T follicular helper cell (primary cell): ENCODE measurements at regions not wholly inside any gene's neighbourhood (a gene's known extent, or its start where the extent isn't known, plus 50 kb on each side); places are given as distances from the start of the nearest gene placed in this dataset.

Source experiments
- DNase-seq: peaks from one replicate; pipeline ENCODE4 v3.0.0-alpha.2; 2020; ENCODE audit warnings: low read depth

GRCh38 chr11:95387325-95387724 lies 156.3 kb upstream of the SESN3 start:
- DNase-seq = no peak

- DNase-seq = no peak
Observed at GRCh38 chr11:95385577-95385976, 154.6 kb upstream of the SESN3 start.

DNA sequence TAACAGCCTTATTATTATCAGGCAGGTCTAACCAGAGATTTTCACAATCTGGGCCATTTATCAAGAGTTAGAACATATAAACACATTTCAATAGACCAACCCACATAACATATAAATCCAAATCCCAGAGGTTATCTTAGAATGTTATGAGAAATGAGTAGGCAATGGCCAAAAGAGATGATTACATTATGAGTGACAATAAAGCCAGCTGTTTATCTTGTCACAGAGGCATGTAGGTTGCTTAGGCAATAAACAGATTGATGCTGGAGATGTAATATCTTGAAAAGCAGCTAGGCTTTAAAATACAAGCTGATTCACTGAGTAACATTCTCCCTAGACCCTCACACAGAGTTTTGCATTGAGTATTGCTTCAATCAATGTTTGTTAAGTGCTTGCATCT lies 148.5 kb upstream of the SESN3 start:
- no peak for DNase-seq

DNA sequence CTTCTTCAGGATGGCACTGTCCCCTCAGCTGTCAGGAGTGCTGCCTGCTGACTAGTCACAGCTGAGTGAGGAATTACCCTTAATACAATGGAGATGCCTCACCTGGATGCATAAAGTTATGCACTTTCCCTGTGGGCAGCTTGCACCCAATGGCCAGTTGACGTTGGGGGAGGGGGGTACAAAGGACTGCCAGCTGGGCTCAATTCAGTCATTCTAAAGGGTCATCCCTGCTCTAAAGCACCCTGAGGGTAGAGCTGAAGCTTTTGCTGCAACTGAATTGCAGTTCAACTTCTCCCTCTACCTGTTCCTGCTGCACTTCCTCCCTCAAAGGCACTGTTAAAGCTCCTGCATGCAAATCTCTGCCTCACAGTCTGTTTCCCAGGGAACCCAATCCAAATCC lies 147.8 kb upstream of the SESN3 start:
- no peak for DNase-seq

GRCh38 chr11:95378111-95378510 lies 147.1 kb upstream of the SESN3 start:
- no peak for DNase-seq

DNA sequence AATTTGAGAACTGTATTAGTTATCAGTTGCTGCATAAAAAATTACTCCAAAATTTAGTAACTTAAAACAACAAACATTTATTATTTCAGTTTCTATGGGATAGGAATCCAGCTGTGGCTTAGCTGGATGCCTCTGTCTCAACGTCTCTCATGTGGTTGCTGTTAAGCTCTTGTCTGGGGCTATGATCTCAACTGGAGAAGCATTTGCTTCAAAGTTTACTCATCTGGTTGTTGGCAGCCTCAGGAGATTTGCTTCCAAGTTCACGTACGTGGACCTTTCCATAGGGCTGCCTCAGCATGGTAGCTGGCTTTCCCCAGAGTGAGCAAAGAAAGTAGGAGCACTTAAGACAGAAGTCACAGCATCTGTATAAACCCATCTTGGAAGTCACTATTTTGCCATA lies 144.9 kb upstream of the SESN3 start:
- DNase-seq = no peak

DNA sequence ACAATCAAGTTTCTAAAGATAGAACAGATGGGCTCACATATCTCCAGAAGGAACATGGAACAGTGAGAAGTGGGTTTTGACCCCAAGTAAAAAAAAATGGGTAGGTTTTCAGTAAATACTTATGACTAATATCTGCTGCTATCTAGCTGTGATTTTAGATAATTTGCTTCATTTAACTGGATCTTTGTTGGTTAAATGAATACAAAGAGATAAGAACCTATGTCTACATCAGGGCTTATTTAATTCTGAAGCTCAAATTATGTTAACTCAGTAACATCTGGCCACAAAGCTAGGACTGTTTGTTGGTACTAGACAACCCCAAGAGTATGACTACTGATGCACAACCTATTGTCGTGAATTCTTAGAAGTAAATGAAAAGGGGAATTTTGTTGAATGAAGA lies 144.4 kb upstream of the SESN3 start:
- DNase-seq = no peak

DNA sequence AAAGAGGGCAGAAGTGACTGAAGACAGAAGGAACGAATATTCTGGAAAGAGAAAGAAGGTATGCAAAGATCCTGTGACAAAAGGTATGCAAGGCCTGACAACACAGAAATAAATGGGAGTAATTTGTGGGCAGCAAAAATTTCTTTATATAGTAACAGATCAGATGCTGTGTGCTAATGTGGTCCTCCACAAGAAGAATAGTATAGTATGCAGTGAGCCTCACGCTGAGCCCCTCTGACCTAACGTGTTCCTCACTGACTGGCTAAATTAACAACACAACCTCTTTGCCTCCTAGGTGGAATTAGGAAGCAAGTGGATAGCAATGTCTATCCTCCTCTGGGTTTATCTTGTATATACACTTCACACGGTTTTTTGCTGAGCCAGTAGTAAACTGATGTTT lies 143.1 kb upstream of the SESN3 start:
- no peak for DNase-seq

GRCh38 chr11:95373241-95373640 lies 142.2 kb upstream of the SESN3 start:
- no peak for DNase-seq

DNA sequence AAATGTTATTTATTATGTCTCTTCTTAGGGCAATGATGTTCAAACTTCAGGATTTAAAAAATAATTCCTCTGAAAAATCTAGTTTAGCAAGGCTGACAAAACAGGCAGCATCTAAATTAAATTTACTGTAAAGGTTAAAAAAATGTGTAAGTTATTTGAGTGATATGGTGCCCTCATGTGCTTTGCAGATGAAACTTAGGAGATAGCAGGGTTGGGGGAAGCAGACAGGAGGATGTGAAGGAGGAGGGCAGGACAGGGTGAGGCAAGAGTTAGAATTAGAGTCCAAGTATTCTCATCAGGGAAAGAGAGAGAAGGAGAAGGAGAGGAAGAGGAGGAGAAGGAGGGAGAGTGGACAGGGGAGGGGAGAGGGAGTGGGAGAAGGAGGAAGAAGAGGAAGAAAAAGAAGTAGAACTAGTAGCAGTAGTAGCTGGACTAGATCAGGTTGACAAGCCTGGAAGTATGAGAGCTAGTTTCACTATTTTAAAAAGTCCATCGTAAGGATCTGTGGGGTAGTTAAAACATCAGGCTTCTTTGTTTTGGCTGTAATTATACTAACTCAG lies 141.2 kb upstream of the SESN3 start:
- DNase-seq = no peak

GRCh38 chr11:95371153-95371552 lies 140.2 kb upstream of the SESN3 start:
- no peak for DNase-seq

DNA sequence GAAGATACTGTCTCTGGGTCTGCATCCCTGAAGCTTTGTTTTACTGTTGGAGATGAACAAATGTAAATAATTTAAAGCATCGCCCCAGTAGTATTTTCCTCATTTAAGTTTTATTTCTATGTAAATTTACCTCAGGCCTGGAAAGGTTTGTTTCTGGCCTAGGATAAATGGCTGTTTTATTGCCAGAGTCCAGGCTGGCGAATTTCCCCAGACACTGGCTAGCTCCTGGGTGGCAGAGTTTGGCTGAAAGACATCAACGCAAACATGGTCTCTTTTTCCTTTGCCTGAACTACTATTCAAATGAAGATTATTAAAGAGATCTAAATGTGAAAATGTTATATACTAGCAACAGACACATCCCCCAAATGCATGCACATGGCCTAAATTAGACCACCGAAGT lies 136.7 kb upstream of the SESN3 start:
- no peak for DNase-seq

GRCh38 chr11:95365348-95365747 lies 134.3 kb upstream of the SESN3 start:
- DNase-seq = no peak

DNA sequence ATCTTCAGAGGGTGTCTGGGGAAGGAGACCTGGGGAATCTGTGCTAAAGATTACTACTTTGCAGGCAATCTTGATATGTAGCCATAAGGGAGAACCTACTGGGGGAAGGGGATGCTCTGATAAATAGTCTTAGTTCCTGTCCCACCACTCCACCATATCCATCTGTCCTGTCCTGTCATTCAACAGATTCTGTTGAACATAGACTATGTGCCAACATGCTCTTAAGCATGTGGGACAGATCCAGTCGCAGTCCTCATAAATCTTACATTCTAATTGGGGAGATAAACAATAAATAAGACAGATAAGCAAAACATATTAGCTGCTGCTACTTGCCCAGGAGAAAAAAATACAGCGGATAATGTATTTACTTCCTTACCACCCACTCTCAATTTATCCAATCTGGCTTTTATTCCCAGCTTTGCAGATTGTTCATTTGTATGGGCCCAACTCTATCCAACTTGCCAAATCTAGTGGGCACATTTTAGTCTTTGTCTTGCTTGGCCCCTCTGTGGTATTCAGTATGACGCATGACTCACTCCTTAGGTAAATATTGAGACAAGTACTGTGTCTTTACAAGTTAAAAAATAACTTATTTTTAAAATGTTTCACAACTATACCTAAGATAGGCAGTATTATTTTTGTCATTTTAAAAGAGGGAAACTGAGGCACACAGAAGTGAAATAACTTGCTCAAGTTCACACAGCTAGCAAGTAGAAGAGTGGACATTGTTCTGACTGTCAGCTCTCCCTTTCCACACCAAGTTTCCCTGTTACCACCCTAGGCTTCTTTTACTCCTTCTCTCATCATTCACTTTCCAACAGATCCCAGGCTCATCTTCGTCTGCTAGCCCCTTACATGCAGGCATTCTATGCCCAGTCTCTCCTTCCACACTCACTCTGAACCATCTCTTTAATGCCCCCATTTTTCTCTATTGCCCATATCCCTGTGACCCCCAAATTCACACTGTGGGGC lies 133.6 kb upstream of the SESN3 start:
- DNase-seq = no peak

- no peak for DNase-seq
Observed at GRCh38 chr11:95363708-95364107, 132.7 kb upstream of the SESN3 start.

DNA sequence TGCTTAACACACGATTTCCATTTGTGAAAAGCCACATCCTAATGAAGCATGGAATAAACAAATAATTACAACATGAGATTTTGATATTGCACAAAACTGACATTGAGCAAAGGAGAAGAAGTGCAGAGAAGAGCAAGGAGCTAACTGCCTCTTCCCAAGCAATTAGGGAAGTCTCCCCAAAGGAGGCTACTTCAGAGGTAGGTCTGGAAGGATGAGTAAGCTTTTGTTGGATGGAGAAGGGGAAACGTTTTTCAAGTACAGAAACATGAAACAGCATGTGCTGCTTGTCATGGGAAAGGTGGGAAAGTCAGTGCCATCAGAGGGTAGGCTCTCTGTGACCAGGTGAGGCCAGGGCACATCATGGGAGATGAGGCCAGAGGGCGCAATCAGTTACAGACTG lies 132.2 kb upstream of the SESN3 start:
- DNase-seq = no peak

DNA sequence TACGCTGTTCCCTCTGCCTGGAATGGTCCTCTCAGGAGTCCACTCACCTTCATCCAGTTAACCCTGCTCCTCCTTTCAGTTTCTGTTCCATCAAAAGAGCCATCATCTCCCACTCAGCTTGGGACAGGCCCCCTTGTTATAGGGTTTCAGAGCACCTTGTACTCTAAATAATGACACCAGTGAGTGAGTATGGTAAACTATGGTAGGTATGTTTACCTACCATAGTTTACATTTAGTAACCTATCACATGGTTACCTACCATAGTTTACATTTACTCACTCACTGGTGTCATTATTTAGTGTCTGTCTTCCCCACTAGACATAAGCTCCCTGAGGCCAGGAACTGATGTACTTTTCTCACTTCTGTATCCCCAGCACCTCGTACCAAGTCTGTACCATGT lies 130.2 kb upstream of the SESN3 start:
- no peak for DNase-seq

DNA sequence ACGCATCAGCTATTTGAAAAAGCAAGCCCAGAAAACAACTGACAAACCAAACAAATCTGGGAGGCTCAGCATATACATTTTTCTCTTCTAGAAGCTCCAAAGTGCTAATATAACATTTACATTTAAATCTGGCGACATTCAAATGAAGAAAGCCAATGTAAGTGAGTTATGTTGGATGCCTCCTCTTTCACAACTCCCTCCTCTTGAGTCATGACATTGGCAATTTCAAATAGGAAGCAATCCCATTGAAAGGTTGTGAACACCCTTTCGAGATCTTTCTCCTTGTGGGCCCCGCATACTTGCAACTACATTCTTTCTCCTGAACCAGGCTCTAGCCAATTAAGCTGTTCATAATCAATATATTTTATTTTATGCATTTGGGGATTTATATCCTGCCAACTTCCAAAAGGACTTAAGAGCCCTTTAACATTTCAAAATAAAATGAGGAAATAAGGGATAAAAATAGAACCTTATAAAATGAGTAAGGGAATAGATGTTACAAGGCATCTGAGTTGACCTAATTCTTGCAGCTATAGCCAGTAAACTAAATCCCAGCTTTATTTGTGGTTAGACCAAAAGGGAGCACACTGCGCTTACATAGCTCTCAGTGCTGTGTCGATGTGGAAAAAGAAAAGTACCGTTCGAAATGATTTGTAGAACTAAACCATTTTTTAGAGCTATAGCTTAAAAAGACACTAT lies 129.5 kb upstream of the SESN3 start:
- DNase-seq = no peak

DNA sequence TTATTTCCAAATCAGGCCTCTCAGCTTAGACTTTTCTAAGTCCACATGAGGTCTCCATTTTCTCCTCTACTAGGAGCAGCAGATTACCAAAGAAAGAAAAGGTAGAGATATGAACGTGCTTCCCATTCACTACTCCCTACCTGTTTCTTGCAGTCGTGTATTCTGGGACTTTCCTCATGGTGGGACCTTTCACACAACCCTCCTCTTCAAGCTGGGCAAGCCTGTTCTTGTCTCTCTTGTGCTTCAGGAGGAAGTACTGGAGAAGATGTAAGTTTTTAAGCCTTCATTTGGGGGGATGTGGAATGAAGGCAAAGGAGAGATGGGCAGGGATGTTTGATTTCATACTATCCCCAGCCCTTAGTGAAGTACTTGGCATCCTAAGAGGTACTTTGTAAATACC lies 128.8 kb upstream of the SESN3 start:
- DNase-seq = no peak

- DNase-seq = no peak
Observed at GRCh38 chr11:95359341-95359663, 128.3 kb upstream of the SESN3 start.

DNA sequence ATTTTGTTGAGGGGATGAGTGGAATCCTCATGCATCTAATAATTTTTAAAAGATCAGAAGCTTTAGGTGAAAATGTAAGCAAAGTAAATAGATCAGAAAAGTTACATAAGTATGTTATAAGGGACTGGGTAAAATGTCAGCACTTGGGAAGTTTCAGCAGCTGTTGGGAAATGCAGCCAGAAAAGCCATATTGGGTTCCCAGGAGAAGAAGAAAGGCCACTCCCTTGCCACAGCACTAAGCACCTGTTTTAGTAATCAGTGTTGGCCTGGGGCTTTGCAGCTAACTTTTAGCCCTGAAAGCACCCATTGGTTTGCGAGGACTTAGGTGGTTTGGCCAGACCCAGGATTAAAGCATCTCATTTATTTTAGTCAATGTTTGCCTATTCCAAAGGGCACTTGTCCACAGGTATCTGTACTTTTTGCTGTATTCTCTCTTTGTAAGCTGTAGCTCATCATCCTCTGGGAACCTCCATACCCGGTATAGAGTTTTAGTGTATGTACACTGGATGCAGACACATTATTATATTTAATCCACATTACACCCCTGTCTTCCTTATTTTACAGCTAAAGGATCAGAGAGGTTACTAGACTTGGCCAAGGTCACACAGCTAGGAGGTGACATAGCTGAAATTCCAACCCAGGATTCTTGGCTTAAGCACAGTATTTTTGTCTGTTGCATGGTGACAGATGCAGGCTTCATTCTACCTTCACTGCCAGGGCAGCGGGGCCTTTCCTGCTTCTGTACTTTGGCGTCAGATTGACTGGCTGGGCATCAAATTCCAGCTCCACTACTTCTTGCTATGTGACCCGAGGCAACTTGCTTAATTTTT lies 127.7 kb upstream of the SESN3 start:
- no peak for DNase-seq

DNA sequence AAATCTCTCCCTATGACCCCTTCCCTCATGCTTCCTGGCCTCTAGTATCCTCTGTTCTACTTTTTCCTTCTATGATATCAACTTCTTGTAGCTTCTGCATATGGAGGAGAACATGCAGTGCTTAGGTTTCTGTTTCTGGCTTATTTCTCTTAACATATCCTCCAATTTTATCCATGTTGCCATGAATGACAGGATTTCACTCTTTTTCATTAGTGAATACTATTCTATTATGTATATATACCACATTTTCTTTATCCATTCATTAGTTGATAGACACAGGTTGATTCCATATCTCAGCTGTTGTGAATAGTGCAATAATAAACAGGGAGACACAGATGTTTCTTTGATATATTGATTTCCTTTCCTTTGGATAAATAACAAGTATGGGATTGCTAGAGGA lies 123.3 kb upstream of the SESN3 start:
- no peak for DNase-seq
